HL-60 (cell line): ENCODE measurements at regions not wholly inside any gene's neighbourhood (a gene's known extent, or its start where the extent isn't known, plus 50 kb on each side); places are given as distances from the start of the nearest gene placed in this dataset.

Source experiments
- SPI1 ChIP-seq: IDR thresholded peaks from 2 replicates; pipeline ENCODE4 v1.6.1; 2012; ENCODE audit warnings: low read depth, mild to moderate bottlenecking, borderline replicate concordance
- TF ChIP-seq, protein P1 (sequence below): IDR thresholded peaks from one replicate; pipeline ENCODE4 v1.5.1; 2011; ENCODE audit warnings: low read length, control low read depth, inconsistent platforms; ENCODE audit not compliant: insufficient read depth

DNA sequence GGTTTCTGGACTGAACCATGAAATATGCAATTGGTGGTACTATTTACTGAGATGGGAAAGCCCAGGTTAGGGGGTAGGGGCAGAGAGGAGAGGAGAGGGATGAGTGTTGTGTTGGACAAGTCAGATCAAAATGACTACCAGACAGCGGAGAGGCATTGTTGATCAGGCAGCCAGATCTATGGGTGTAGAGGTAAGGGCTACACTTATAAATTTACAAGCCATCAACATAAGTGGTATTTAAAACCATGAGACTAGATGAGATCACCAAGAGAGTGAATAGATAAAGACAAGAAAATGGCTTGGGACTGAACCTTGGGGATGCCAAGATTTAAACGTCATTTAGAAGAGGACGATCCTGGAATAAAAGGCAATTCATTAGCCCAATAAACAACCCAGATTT, 123.4 kb downstream of the NXPE2 start:
- no peak for TF ChIP-seq SPI1
- TF ChIP-seq, protein P1, sequence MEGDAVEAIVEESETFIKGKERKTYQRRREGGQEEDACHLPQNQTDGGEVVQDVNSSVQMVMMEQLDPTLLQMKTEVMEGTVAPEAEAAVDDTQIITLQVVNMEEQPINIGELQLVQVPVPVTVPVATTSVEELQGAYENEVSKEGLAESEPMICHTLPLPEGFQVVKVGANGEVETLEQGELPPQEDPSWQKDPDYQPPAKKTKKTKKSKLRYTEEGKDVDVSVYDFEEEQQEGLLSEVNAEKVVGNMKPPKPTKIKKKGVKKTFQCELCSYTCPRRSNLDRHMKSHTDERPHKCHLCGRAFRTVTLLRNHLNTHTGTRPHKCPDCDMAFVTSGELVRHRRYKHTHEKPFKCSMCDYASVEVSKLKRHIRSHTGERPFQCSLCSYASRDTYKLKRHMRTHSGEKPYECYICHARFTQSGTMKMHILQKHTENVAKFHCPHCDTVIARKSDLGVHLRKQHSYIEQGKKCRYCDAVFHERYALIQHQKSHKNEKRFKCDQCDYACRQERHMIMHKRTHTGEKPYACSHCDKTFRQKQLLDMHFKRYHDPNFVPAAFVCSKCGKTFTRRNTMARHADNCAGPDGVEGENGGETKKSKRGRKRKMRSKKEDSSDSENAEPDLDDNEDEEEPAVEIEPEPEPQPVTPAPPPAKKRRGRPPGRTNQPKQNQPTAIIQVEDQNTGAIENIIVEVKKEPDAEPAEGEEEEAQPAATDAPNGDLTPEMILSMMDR: no peak
